DMS53 treated with DMSO at 0.1 percent for 48 hours (cell line): ENCODE measurements at regions not wholly inside any gene's neighbourhood (a gene's known extent, or its start where the extent isn't known, plus 50 kb on each side); places are given as distances from the start of the nearest gene placed in this dataset.

Experiments used
- DNase-seq: peaks from one replicate; lab custom pipeline; 2025; ENCODE audit not compliant: unreplicated experiment; lab: John Stamatoyannopoulos, UW

- DNase-seq: no peak
Measured at GRCh38 chr18:46402396-46402795, 254.6 kb downstream of the LOXHD1 start.

GRCh38 chr18:46402945-46403344 lies 254.1 kb downstream of the LOXHD1 start:
- DNase-seq: no peak

DNA sequence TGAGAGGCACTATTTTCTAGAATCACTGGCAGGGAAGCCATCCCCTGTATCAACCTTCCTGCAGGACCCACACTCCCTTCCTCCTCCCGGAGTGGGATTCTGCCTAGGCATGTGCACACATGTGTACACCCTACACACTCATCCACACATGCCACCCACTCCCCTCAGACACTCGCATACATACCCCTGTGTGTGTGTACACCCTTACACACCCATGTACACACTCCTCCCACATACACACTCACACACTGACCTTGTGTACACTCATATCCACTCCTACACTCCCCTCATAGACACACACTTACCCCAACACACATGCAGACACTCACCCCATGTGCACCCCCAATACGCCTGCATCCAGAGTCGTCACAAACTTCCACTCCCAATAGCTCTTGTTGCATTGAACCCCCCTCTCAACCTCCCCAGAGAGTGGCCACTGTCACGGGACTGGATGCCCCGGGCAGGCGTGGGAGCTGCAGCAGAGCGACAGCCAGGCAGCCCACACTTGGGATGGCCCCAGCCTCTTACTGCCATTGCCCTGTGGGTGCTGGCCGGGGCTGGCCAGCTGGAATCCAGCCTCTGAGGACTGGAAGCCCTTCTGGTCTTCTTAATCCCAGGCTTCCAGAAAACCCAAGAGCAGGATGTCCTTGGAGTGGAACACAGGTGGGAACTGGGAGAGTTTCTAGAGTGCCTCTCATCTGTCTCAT lies 251.0 kb downstream of the LOXHD1 start:
- DNase-seq: no peak

GRCh38 chr18:46406539-46406932 lies 250.5 kb downstream of the LOXHD1 start:
- peak; percentile 49 for DNase-seq

- no peak for DNase-seq
Measured at GRCh38 chr18:46407486-46408166, 249.4 kb downstream of the LOXHD1 start.

GRCh38 chr18:46408334-46408987 lies 248.6 kb downstream of the LOXHD1 start:
- DNase-seq: no peak

DNA sequence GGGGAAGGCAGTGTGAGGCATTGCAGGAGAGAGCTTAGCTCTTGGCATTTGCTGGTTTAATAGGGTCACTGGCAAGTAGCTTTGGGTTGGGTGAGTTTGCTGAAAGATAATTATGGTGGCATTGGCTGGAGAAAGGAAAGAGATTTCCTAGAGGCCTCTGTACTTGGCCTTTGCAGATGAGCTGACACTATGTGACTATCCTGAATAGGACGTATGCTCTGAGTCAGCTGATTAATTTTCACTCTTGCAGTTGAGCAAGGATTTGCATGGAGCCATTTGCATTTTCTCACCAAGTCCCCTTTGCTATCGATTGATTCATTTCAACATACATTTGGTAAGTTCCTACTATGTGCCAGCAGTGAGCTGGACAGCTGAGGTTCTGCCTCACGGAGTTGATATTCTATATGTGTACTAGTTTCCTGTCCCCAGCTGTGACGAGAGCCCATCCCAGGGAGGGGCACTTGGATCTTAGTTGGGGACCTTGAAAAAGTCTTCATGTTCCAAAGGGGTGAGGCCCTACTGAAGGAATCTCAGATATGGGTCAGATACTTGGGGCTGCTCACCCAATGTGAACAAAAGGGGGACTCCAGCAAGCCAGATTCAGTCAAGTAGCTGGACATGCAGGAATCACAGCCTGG lies 245.7 kb downstream of the LOXHD1 start:
- DNase-seq: no peak

- DNase-seq: no peak
Measured at GRCh38 chr18:46411867-46412690, 244.9 kb downstream of the LOXHD1 start.

GRCh38 chr18:46412916-46413315 lies 244.1 kb downstream of the LOXHD1 start:
- no peak for DNase-seq

DNA sequence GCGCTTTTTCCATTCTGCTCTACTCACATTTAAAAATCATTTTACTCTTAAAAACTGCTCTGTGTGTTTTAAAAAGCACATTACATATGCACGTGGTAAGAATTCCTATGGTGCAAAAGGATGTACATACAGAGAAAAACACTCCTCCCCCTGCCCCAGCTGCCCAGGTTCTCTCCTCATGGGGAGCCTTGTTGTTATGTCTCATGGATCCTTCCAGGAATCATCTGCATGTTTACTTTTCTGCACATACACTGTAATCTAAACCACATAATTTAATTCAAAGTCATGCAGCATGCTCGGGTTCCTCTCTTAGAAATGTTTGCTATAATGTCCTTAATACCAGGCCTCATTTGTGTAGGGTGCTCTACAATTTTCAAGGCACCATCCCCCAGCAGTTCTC lies 243.3 kb downstream of the LOXHD1 start:
- no peak for DNase-seq

- DNase-seq: no peak
Measured at GRCh38 chr18:46414863-46415262, 242.2 kb downstream of the LOXHD1 start.

DNA sequence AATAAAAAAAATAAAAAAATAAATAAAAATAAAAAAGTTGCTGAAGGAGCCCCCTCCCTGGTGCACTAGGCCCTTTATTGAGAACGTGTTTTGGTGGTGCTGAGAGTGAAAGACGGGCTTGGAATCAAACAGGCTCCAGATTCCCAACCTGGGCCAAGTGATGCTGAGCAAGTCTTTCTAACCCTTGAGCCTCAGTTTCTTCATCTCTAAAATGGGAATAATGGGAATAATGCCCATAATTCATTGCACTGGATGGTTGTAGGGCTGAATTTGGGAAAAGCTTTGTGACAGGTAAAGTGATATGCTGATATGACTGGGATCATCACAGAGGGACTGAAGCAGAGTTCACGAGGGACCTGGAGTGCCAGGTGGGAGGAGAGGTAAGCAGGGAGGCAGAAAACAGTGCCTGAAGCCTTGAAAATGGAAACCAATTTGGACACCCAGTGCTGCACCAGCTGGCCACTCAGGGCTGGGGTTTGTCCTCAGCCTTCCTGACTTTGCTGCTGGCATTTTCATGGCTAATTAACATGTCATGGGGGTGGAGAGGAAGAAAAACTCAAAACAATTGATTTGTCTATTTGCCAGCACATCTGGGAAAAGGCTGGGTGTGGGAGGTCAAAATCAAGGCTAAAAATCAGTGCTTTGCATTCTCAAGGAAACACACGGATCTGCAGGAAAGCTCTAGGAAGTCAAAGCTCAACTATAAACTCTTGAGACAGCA lies 241.3 kb downstream of the LOXHD1 start:
- DNase-seq: no peak

GRCh38 chr18:46416706-46417638 lies 240.0 kb downstream of the LOXHD1 start:
- no peak for DNase-seq

GRCh38 chr18:46418663-46419260 lies 238.3 kb downstream of the LOXHD1 start:
- no peak for DNase-seq

DNA sequence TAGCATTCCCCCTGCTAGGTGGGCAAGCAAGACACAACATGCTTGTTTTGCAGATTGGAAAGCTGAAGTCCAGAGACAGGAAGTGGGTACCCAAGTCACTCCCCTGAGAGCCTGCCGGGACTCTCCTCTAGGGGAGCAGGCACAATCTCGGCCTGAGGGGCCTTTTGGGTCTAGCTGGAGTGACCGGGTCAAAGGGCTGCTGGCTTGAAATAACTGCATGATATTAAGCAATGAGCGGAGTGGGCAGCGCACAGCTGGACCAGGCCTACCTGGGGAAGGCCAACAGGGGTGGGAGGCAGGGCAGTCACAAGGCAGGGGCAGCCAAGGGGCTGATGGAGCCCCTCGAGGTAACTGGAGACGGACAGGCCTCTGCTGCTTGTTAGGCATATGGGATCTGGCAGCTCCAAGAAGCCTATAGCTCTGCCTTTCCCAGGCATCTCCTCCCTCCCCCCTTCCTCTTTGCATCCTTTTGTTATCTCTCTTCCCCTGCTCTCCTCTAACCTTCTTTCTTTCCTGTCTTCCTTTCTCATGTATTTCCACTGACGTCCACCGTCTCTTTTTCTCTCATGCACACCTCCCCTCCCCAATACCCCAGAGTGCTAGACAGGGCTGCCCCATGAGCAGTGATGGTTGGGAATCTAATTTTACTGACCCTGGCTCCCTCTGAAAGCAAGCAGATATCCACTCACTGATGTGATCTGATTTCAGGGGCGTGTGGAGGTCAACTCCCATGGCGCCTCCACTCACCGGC lies 237.5 kb downstream of the LOXHD1 start:
- no peak for DNase-seq

DNA sequence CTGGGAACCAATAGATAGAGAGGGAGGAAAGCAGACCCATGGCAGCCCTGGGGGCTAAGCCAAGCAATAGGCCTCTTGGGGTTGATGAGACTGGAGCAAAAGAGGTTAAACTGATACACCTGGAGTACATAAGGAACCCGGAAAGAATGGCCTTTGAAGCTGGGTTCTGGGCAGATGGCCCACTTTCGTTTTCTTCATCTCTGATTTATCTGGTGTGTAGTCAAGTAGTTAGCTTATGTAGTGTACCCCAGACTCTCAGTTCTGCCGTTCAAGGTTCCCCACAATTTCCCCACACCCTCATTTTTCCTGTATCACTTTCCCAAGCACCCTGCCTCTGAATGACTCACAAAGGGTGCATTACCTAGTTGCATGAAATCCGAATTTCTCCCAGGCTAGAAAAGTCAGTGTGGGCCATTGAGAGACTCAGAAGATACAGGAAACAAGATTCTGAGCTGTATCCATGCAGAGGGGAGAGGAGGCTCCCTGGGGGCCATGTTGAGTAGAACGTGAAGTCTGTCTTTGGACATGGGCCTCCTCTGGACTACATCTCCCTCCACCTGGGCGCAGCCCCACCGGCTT lies 235.0 kb downstream of the LOXHD1 start:
- no peak for DNase-seq

DNA sequence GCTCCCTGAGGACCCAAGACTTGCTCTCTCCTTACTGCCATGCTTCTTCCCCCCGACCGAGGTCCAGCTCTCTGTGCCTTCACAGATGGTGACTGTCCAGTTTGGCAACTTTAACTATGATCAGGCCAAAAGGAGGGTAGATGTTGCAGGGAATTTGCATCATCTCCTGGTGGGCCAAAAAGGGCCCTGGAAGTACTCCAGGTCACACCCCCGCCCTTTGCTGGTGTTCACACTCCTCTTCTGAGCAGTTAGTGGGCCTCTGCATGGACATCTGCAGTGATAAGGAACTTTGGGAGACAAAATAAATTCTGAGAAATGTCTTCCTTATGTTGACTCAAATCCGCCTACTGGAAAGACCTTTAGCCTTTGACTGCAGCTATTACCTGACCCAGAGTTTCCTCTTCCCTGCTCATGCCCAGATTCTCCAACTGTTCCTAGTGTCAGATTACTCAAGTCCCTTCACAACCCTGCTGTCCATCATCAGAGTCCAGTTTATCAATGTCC lies 234.4 kb downstream of the LOXHD1 start:
- no peak for DNase-seq
